GM12865 (cell line): ENCODE measurements at regions not wholly inside any gene's neighbourhood (a gene's known extent, or its start where the extent isn't known, plus 50 kb on each side); places are given as distances from the start of the nearest gene placed in this dataset.
"Not testable (repeated sequence)": the region's sequence is repeated elsewhere in the genome, so short reads cannot be mapped to it uniquely, and the experiment has no call there.

Source experiments
- DNase-seq: peaks from one replicate; pipeline ENCODE4 v3.0.0; 2010; ENCODE audit warnings: low read depth
- H3K4me3 ChIP-seq: 2 replicates; pipeline ENCODE4 v1.5.1; 2011; ENCODE audit warnings: mild to moderate bottlenecking, low read depth, low read length, control low read depth
- TF ChIP-seq, protein P1 (sequence below): IDR thresholded peaks from 2 replicates; pipeline ENCODE4 v1.5.1; 2011; ENCODE audit warnings: low read length, control low read depth, low read depth, inconsistent platforms; ENCODE audit not compliant: insufficient read depth; ENCODE audit errors: missing control alignments

DNA sequence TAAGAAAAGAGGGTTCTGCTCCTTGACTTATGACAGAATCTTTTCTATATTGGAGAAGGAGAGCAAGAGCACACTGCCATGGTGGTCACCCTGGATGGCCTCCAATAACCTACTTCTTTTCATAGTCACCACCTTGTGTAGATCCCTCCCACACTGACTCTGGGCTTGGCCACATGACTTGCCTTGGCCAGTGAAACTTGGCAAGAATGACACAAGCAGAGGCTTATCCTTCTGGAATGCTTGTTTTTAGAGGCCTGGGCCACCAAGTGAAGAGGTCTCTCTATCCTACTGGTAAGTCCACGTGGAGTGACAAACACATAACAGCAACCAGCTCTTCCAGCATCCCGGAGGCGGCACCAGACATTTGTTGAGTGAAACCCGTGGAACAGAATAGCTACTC is 349.4 kb upstream of the JARID2 start:
- no peak for DNase-seq
- TF ChIP-seq, protein P1, sequence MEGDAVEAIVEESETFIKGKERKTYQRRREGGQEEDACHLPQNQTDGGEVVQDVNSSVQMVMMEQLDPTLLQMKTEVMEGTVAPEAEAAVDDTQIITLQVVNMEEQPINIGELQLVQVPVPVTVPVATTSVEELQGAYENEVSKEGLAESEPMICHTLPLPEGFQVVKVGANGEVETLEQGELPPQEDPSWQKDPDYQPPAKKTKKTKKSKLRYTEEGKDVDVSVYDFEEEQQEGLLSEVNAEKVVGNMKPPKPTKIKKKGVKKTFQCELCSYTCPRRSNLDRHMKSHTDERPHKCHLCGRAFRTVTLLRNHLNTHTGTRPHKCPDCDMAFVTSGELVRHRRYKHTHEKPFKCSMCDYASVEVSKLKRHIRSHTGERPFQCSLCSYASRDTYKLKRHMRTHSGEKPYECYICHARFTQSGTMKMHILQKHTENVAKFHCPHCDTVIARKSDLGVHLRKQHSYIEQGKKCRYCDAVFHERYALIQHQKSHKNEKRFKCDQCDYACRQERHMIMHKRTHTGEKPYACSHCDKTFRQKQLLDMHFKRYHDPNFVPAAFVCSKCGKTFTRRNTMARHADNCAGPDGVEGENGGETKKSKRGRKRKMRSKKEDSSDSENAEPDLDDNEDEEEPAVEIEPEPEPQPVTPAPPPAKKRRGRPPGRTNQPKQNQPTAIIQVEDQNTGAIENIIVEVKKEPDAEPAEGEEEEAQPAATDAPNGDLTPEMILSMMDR: no peak
- no peak overlapping the region for H3K4me3 ChIP-seq

DNA sequence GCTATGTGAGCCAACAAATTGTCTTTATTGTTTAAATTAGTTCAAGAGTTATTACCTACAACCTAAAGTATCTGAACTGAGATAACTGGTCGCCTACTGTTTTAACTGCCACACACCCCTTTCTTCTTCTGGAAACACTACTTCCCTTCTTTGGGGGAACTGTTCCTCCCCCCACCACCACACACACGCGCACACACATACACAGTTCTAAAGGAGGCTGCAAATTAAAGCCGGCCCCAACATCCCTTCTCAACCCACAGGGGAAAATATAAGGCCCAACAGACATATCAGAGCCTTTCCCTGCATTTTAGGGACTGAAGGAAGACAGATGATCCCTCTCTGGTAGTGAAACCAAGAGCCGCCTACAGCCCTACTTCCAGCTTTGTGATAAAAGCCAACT is 348.0 kb upstream of the JARID2 start:
- H3K4me3 ChIP-seq: no peak overlapping the region
- DNase-seq: no peak
- TF ChIP-seq, protein P1: no peak

DNA sequence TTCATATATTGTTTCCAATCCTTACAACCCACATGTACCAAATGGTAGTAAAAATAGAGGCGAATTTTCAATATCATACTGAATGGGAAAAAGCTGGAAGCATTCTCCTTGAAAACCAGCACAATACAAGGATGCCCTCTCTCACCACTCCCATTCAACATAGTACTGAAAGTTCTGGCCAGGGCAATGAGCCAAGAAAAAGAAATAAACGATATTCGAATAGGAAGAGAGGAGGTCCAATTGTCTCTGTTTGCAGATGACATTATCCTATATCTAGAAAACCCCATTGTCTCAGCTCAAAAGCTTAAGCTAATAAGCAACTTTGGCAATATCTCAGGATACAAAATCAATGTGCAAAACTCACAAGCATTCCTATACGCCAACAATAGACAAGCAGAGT is 346.4 kb upstream of the JARID2 start:
- H3K4me3 ChIP-seq, DNase-seq: not testable (repeated sequence)

DNA sequence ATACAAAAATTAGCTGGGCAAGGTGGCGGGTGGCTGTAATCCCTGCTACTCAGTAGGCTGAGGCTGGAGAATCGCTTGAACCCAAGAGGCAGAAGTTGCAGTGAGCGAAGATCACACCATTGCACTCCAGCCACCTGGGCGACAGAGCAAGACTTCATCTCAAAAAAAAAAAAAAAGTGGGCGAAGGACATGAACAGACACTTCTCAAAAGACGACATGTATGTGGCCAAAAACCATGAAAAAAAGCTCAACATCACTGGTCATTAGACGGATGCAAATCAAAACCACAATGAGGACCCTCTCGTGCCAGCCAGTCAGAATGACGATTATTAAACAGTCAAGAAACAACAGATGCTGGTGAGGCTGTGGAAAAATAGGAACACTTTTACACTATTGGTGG is 344.9 kb upstream of the JARID2 start:
- no peak for DNase-seq
- TF ChIP-seq, protein P1: no peak
- no peak overlapping the region for H3K4me3 ChIP-seq

DNA sequence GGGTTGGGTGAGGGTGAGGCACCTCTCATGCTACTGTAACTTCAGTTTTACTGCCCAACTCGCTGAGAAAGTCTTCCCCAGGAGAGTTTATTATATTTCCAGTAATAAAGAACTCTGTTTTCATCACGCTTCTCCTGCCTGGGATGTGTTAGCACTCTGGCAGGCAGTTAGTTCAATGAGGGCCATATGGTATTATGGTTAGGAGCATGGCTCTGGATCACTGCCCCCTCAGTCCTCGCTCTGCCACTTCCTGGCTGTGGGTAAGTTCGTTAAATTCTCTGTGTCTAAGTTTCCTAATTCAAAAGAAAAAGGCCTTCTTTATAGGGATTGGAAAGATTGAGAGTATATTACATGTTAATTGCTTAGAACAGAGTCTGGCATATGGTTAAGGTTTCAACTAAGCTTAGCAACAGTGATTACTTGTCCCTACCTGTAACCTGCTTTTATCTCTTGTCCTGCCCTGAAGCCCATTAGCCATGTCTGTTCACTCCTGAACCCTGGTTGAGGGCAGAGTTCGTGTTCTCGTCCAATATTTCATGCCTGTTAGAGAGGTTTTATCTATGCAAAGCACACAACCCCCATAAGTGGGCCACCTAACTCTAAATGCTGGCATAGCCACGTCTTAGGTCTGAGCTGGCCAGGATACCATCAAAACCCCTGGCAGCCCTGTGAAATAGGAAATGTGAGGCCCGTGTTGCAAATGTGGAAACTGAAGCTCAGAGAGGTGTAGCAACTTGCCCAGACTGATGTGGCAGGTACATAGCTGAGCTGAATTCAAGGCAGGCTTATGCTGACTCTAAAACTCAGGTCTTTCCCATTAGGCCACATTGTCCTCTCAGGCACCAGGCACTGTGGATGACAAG is 342.5 kb upstream of the JARID2 start:
- TF ChIP-seq, protein P1: no peak
- no peak overlapping the region for H3K4me3 ChIP-seq
- DNase-seq: no peak

DNA sequence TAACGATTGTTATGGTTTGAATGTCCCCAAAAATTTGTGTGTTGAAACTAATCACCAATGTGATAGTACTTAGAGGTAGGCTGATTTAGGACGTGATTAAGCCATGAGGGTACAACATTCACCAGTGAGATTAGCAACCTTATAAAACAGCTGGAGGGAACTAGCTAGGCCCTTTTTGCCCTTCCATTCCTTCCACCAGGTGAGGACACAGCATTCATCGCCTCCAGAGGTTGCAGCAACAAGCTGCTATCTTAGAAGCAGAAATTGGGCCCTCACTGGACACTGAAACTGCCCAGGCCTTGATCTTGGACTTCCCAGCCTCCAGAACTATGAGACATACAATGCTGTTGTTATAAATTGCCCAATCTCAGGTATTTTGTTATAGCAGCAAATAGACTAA is 340.7 kb upstream of the JARID2 start:
- no peak for DNase-seq

DNA sequence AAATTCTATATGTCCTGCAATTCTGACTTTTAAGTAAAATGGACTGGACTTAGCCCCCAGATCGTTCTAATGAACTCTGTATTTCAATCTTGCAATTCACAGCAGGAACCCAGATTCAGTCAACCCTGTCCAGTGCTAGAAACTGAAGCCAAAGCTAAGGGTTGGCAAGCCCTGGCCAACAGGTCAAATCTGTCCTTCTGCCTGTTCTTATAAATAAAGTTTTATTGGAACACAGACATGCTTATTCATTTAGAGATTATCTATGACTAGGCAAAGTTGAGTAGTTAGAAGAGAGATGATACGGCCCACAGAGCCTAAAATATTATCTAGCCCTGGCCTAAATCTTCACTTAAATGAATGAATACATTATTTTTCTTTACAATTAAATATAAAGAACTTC is 339.2 kb upstream of the JARID2 start:
- H3K4me3 ChIP-seq: no peak overlapping the region
- TF ChIP-seq, protein P1: no peak
- no peak for DNase-seq

More for the DNA sequence above, 340.7 kb upstream of the JARID2 start:
- TF ChIP-seq, protein P1: no peak
- no peak overlapping the region for H3K4me3 ChIP-seq
